Transverse colon (tissue), 4 donors: ENCODE measurements at regions not wholly inside any gene's neighbourhood (a gene's known extent, or its start where the extent isn't known, plus 50 kb on each side); places are given as distances from the start of the nearest gene placed in this dataset.

Source experiments
- CTCF ChIP-seq, 5 experiments: fragments of 200-600 bp in 3 of 5; fragments of 450-650 bp in 2 of 5; sonication (generic) in 3 of 5; IDR thresholded peaks; 1 replicate in 2 of 5; 2 replicates in 3 of 5; pipeline ENCODE4 v1.5.1; 2016 to 2017; ENCODE audit warnings: antibody characterized with exemption in 5 of 5, inconsistent platforms in 3 of 5, mild to moderate bottlenecking in 2 of 5, moderate library complexity in 1 of 5
- EP300 ChIP-seq: sonication (generic); formaldehyde crosslinking; IDR thresholded peaks from one replicate; pipeline ENCODE4 v1.6.1; 2017; ENCODE audit warnings: antibody characterized with exemption, low read depth
- POLR2A ChIP-seq: fragments of 450-650 bp; IDR thresholded peaks from one replicate; pipeline ENCODE4 v1.6.1; 2016; ENCODE audit warnings: antibody characterized with exemption, mild to moderate bottlenecking, moderate library complexity
- POLR2AphosphoS5 ChIP-seq, 3 donors: sonication (generic); formaldehyde crosslinking; IDR thresholded peaks; one replicate each; pipeline ENCODE4 v1.6.1; 2016; ENCODE audit warnings: antibody characterized with exemption in 3 of 3

- TF ChIP-seq CTCF (IDR thresholded peaks at IDR 0.05) (no peak), POLR2AphosphoS5 (IDR thresholded peaks at IDR 0.05) (no peak), POLR2A (no peak), EP300 (no peak)
Measured at GRCh38 chr2:223210489-223210888, 158.5 kb downstream of the KCNE4 start.
